DMS153 treated with DMSO at 0.1 percent for 48 hours (cell line): ENCODE measurements at regions not wholly inside any gene's neighbourhood (a gene's known extent, or its start where the extent isn't known, plus 50 kb on each side); places are given as distances from the start of the nearest gene placed in this dataset.

Source experiments
- DNase-seq: peaks from one replicate; lab custom pipeline; 2025; ENCODE audit not compliant: unreplicated experiment; lab: John Stamatoyannopoulos, UW

- no peak for DNase-seq
Measured at GRCh38 chr14:61625165-61625564, 70.1 kb upstream of the HIF1A start.

GRCh38 chr14:61627612-61628011, 67.7 kb upstream of the HIF1A start:
- no peak for DNase-seq

DNA sequence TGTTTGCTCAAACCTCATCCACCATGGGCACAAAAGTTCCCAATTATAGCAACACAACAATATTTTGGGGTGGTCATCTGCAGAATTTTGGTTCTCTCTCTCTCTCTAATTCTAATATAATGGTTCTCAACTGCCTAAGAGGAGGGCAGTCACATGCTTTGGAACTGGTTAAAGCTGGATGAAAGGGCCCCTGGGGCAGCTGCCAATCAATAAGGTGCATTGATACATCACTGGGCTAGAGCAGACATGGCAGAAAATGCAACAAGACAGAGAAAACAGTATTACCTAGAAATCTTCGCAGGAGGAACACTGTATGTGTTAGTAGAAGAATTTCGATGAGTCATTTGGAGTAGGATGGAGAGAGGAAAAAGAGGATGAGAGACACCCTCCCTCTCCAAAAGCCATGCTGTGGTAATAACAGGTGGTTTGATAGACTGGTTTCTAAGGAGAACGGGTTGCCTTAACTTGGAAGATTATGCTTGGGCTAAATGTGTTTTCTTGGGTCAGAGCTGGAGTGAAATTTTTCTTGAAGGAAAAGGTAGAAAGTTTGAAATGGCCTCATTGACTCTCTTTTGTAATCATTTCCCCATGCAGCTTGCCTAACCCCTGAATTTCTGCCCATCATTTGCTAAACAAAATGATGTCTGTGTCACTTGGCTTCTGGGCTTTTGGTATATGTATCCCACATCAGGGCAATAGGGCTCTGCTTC, 67.1 kb upstream of the HIF1A start:
- DNase-seq, result no peak

DNA sequence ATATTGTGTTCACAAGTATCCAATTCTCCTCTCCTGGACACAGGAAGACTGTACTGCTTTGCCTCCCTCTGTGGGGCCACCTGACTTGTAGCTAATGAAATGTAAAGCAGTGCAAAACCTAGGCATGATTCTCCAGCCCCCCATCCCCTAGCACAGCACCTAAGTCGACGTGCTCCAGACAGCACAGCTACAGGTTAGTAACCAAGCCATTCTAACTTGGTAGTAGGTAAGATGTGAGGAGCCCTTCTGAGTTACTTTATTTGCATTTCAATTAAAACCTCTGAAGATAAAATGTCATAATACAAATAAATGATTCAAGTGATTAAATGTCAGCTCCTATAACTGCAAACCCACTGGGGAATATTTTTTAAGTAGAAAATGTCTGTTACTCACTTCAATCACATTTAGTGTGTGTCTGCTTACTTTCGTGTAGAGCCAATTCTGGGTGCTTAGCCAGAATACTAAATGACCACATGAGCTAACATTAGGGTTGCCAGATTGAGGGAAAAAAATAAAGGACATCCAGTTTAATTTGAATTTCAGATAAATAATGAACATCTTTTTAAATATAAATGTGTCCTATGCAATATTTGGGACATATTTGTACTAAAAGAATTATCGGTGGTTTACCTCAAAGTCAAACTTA, 64.8 kb upstream of the HIF1A start:
- no peak for DNase-seq

DNA sequence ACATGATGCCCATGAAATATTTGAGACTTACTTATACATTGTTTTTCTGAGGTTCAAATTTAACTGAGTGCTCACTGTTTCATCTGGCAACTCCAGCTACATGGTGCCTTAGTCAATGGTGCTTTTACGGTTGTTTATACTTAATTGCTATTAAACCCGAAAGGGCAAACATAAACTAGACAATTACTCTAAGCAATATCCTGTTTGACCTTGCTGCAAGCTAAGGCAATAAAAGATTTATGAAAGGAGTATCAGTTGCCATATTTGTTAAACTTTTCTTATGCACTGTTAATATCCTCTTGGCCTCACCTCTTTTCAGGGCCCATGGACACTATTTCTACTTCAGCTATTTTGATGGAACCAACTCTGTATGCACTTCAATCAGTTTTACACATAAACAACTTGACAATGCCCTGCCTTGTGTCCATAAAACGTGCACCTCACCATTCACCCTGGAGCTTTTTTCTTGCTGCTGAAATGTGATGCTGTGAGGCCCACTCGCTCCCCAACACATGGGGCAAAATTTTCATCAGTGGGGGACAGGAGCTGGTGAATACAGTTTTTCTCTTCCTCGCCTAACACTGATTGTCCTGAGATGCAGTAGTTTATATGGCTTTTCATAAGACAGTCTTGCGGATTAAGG, 64.1 kb upstream of the HIF1A start:
- DNase-seq, result peak; percentile 54

- DNase-seq, result no peak
Measured at GRCh38 chr14:61632401-61632800, 62.9 kb upstream of the HIF1A start.

DNA sequence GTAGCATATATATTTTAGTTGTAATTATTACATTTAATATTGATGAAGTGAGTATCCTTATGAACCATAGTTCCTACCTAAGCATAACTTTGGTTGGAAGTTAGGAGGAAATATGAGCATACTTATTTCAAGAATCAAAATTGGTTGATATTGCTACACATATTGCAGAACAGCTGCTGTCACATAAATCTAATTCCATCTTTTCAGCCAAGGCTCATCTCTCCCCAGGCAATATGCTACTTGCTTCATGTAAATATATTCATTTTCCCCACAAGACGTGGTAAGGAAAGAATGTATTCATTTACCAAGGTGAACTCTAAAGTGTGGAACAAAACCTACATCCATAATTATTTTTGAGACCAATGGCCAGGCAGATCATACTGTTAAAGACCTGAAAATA, 62.5 kb upstream of the HIF1A start:
- DNase-seq, result no peak

DNA sequence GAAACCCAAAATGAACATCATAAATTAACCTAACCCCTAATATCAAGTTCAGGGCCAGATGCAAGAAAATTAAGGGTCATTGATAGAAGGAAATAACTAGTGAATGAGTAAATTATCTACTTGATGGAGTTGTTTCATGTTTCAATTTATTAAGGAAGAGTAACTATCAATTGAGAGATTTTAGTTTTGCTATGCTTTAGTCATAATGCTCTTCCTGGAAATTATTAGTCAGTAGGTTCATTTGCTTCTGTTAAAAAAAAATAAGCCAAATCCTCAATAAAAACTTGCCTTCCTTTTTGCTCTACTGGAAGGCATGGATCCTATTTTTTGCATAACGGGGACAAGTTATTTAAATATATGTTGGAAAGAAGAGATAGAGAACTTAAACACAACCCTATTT, 59.0 kb upstream of the HIF1A start:
- no peak for DNase-seq

DNA sequence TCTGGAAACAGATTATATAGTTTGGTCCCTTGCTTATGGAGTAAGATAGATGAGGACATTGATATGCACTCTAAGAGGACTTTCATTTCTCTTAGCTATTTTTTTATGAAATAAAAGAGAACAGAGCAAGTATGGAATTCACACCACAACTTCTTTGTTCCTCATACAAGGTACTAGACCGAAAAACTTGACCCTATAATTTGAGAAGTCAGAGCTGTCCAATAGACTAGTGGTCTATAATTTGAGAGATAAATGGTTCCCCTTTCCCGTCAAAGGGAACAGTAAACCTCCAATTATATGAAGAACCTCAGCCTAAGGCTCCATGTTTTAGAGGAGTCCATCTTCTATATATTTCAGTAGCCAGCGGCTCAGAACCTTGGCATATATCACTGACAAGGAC, 58.5 kb upstream of the HIF1A start:
- no peak for DNase-seq

DNA sequence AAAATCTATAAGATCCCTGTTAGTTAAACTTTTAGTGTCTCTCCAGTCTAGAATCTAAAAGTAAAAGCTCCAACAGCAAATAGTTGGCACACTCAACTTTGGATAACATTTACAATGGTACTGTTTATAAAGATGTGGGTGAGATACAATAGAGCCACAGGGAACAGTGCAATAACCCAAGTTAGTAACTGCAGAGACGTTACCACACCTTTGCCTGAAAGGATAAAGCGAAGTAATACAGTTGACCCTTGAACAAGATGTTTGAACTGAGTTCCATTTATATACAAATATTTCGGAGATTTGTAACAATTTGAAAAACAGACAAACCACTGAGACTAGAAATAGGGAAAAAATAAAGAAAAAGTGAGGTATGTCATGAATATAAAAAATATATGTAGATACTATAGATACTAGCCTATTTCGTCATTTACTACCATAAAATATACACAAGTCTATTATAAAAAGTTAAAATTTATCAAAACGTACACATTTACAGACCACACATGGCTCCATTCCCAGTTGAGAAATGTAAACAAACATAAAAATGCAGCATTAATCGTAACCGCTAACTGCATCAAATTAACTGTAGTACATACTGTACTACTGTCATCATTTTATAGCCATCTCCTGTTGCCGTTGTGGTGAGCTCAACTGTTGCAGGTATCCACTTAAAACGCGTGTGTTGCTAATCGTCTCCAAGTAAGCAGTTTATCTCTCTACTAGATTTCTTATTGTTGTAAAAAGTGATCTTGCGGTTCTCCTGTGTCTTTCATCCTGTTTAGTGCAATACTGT, 56.5 kb upstream of the HIF1A start:
- DNase-seq, result no peak

- DNase-seq, result no peak
Measured at GRCh38 chr14:61640158-61641136, 54.9 kb upstream of the HIF1A start.

DNA sequence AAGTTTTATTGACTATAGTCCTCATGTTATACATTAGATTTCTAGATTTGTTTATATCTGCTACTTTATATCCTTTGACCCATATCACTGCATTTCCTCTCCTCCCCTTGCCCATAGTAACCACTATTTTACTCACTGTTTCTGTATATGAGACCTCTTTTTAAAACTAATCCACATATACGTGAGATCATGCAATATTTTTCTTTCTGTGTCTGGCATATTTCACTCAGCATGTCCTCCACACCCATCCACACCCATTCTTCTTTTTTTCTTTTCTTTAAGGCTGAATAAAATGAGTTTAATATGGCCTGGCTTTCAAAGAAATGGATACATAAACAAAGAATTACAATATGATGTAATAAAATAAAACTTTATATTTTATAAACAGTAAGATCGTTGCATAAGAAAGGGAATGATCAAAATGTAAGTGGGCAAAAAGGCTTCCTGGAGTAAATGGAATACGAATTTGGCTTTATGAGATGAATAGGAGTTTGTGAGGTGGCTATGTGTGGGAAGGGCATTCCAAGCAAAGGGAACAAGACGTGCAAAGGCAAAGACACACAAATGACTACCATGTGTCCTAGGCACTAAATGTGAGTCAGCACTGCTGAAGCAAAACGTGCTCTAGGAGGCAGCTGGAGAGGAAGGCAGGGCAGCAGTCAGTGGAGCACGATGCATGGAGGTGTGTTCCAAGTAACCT, 53.2 kb upstream of the HIF1A start:
- DNase-seq, result no peak

DNA sequence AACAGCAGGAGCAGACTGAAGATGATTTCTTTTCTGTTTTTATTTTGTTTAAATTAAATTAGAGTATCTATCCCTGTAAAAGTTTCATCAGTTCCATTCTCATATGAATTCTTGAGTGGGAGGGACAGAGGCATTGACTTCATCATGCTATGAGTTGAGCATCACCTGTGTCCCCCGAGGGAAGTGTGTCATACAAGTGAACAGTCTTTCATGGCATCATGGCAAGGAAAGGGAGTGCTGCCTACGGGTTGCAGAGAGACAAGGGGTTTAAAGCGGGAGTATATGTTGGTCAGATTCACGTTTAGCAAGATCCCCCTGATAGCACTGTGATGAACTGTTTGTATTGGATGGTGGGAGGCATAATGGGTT, 52.7 kb upstream of the HIF1A start:
- no peak for DNase-seq

DNA sequence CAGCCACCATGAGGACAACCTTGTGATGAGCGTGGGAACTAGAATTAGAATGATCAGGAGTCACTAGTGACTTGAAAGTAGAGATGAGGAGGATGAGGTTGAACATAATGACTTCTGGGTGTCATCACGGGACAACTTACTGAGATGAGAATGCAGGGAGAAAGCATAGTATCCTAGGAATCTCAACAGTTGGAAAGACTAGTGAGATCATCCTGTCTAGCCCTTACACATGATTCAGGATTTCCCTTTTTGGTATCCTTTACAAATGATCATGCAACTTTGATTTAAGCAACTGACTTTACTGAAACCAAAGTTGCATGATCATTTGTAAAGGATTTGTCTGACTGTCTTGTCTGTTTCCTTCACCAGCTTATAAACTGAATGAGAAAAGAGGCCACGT, 51.8 kb upstream of the HIF1A start:
- DNase-seq, result no peak

DNA sequence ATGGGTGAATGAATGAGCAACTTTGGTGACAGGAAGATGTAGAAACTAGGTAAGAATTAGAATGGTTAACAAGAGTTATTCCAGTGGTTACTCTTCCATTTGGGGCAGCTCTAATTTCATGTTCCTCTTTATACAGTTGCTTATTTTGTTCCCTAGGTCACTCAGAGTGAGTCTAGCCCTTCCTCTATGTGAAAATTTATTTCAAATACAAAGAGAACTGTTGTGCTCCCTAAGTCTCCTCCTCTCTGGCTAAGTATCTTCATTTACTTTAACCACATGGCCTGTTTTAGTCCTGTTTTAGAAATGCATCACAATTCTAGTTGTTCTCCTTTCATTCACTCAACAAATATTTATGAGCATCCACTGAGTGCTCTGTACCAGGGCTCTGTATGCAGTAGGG, 51.1 kb upstream of the HIF1A start:
- DNase-seq, result no peak

DNA sequence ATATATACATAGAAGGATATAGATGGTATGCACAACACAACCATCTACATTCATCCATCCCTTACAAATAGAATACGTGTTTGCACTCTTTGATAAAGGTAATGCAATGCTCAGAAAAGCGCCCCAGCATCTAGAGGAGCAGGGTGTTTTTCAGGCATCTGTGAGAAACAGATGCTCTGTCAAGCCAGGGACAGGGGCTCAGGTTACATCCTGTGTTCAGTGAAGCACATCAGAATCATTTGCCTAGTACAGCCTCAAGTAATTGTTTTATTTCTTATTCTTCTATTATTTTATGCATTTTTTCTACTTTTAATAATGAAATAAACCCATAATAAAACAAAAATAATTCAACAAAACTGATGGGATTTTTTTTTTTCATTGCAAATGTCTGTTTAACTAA, 50.5 kb upstream of the HIF1A start:
- peak; percentile 41 for DNase-seq

- no peak for DNase-seq
Measured at GRCh38 chr14:61645247-61645646, 50.1 kb upstream of the HIF1A start.
